CD4-positive, CD25-positive, alpha-beta regulatory T cell (primary cell): ENCODE measurements at regions not wholly inside any gene's neighbourhood (a gene's known extent, or its start where the extent isn't known, plus 50 kb on each side); places are given as distances from the start of the nearest gene placed in this dataset.

Experiments
- ATAC-seq, 2 donors: fragments of 150-1000 bp; cut with Tn5 transposase; one replicate each; pipeline ENCODE4 v1.10.0; 2021; ENCODE audit warnings: low read depth in 2 of 2, moderate number of reproducible peaks in 2 of 2, moderate library complexity in 1 of 2
- DNase-seq, 3 donors: peaks; one replicate each; pipeline versions ENCODE4 v3.0.0 to v3.0.0-alpha.2; 2012 to 2022; ENCODE audit warnings: mixed read lengths in 1 of 3
- H3K27ac ChIP-seq: one replicate; pipeline ENCODE4 v1.7.0; 2013; ENCODE audit warnings: mild to moderate bottlenecking, low read length; ENCODE audit not compliant: insufficient read depth, poor library complexity, severe bottlenecking
- H3K27me3 ChIP-seq: one replicate; pipeline ENCODE4 v1.7.0; 2013; ENCODE audit warnings: low read length; ENCODE audit not compliant: control insufficient read depth, insufficient read depth
- H3K36me3 ChIP-seq: one replicate; pipeline ENCODE4 v1.7.0; 2013; ENCODE audit warnings: mild to moderate bottlenecking, low read length, moderate library complexity; ENCODE audit not compliant: control insufficient read depth, insufficient read depth
- H3K4me1 ChIP-seq: 2 replicates; pipeline ENCODE4 v1.7.0; 2013; ENCODE audit warnings: mild to moderate bottlenecking, low read length; ENCODE audit not compliant: insufficient read depth, control insufficient read depth, poor library complexity, severe bottlenecking
- H3K4me3 ChIP-seq: one replicate; pipeline ENCODE4 v1.7.0; 2013; ENCODE audit warnings: low read depth, mild to moderate bottlenecking, low read length, moderate library complexity
- H3K9me3 ChIP-seq, 2 experiments: 1 replicate in 1 of 2; 2 replicates in 1 of 2; pipeline ENCODE4 v1.7.0; 2013; ENCODE audit warnings: low read length in 2 of 2, mild to moderate bottlenecking in 1 of 2, moderate library complexity in 1 of 2; ENCODE audit not compliant: control insufficient read depth in 2 of 2
- H3K27ac Mint-ChIP-seq, 3 donors: one replicate each; pipeline ENCODE4 v1.8.0; 2020 to 2022; ENCODE audit warnings: mild to moderate bottlenecking in 3 of 3, mixed read lengths in 3 of 3, moderate library complexity in 2 of 3
- H3K27me3 Mint-ChIP-seq: one replicate; pipeline ENCODE4 v1.8.0; 2022; ENCODE audit warnings: mild to moderate bottlenecking, mixed read lengths
- H3K36me3 Mint-ChIP-seq: one replicate; pipeline ENCODE4 v1.8.0; 2020; ENCODE audit warnings: mixed read lengths
- H3K4me1 Mint-ChIP-seq, 4 donors: one replicate each; pipeline ENCODE4 v1.8.0; 2020 to 2022; ENCODE audit warnings: mixed read lengths in 4 of 4, mild to moderate bottlenecking in 1 of 4
- H3K4me3 Mint-ChIP-seq, 4 donors: one replicate each; pipeline ENCODE4 v1.8.0; 2020 to 2022; ENCODE audit warnings: mild to moderate bottlenecking in 4 of 4, mixed read lengths in 4 of 4, moderate library complexity in 3 of 4
- H3K9me3 Mint-ChIP-seq, 7 donors: one replicate each; pipeline ENCODE4 v1.8.0; 2020 to 2022; ENCODE audit warnings: mixed read lengths in 7 of 7, mild to moderate bottlenecking in 3 of 7, moderate library complexity in 2 of 7

GRCh38 chr6:167470101-167470835 lies 145.4 kb downstream of the TTLL2 start:
- Histone ChIP-seq H3K27me3 (no peaks in the 10 kb centered on the region), H3K4me1 (no peaks in the 10 kb centered on the region), H3K4me3 (no peak overlapping the region), H3K9me3 (no peaks in the 10 kb centered on the region), H3K27ac (no peak overlapping the region), H3K36me3 (no peaks in the 10 kb centered on the region)
- Mint-ChIP-seq H3K27ac (no peak overlapping the region), H3K4me1 (no peaks in the 10 kb centered on the region), H3K36me3 (no peaks in the 10 kb centered on the region), H3K9me3 (no peaks in the 10 kb centered on the region), H3K27me3 (no peaks in the 10 kb centered on the region), H3K4me3 (no peak overlapping the region)
- DNase-seq (no peak), ATAC-seq (no peak)

GRCh38 chr6:167470836-167471547 lies 146.1 kb downstream of the TTLL2 start:
- H3K4me1 ChIP-seq, result no peaks in the 10 kb centered on the region
- no peaks in the 10 kb centered on the region for H3K9me3 Mint-ChIP-seq
- no peaks in the 10 kb centered on the region for H3K27me3 Mint-ChIP-seq
- H3K9me3 ChIP-seq, result no peaks in the 10 kb centered on the region
- H3K36me3 ChIP-seq, result no peaks in the 10 kb centered on the region
- H3K4me3 Mint-ChIP-seq, result no peak overlapping the region
- no peaks in the 10 kb centered on the region for H3K4me1 Mint-ChIP-seq
- no peaks in the 10 kb centered on the region for H3K27me3 ChIP-seq
- DNase-seq (no peak), ATAC-seq (no peak)
- no peak overlapping the region for H3K27ac ChIP-seq
- H3K4me3 ChIP-seq, result no peak overlapping the region
- H3K36me3 Mint-ChIP-seq, result no peaks in the 10 kb centered on the region
- no peak overlapping the region for H3K27ac Mint-ChIP-seq

- Histone ChIP-seq H3K27me3 (no peaks in the 10 kb centered on the region), H3K9me3 (no peaks in the 10 kb centered on the region), H3K27ac (no peak overlapping the region), H3K4me3 (no peak overlapping the region), H3K4me1 (no peaks in the 10 kb centered on the region), H3K36me3 (no peaks in the 10 kb centered on the region)
- H3K4me3 Mint-ChIP-seq, result no peak overlapping the region
- ATAC-seq, result no peak
- H3K27me3 Mint-ChIP-seq, result no peaks in the 10 kb centered on the region
- DNase-seq, result no peak
- H3K4me1 Mint-ChIP-seq, result no peaks in the 10 kb centered on the region
- no peaks in the 10 kb centered on the region for H3K36me3 Mint-ChIP-seq
- H3K27ac Mint-ChIP-seq, result no peak overlapping the region
- H3K9me3 Mint-ChIP-seq, result no peaks in the 10 kb centered on the region
Observed at GRCh38 chr6:167471548-167471930, 146.7 kb downstream of the TTLL2 start.

GRCh38 chr6:167472148-167472547 lies 147.3 kb downstream of the TTLL2 start:
- no peak overlapping the region for H3K27ac Mint-ChIP-seq
- Histone ChIP-seq H3K4me3 (no peak overlapping the region), H3K27ac (no peak overlapping the region), H3K27me3 (no peaks in the 10 kb centered on the region), H3K36me3 (no peaks in the 10 kb centered on the region), H3K4me1 (no peaks in the 10 kb centered on the region), H3K9me3 (no peaks in the 10 kb centered on the region)
- no peak overlapping the region for H3K4me3 Mint-ChIP-seq
- H3K4me1 Mint-ChIP-seq, result no peaks in the 10 kb centered on the region
- no peaks in the 10 kb centered on the region for H3K9me3 Mint-ChIP-seq
- ATAC-seq (no peak), DNase-seq (no peak)
- no peaks in the 10 kb centered on the region for H3K27me3 Mint-ChIP-seq
- no peaks in the 10 kb centered on the region for H3K36me3 Mint-ChIP-seq

GRCh38 chr6:167472880-167473279 lies 148.0 kb downstream of the TTLL2 start:
- H3K27ac Mint-ChIP-seq, result no peak overlapping the region
- H3K4me3 ChIP-seq, result no peak overlapping the region
- no peaks in the 10 kb centered on the region for H3K36me3 ChIP-seq
- no peaks in the 10 kb centered on the region for H3K36me3 Mint-ChIP-seq
- H3K27ac ChIP-seq, result no peak overlapping the region
- no peaks in the 10 kb centered on the region for H3K27me3 ChIP-seq
- H3K4me1 Mint-ChIP-seq, result no peaks in the 10 kb centered on the region
- H3K9me3 Mint-ChIP-seq, result no peaks in the 10 kb centered on the region
- no peaks in the 10 kb centered on the region for H3K9me3 ChIP-seq
- H3K4me3 Mint-ChIP-seq, result no peak overlapping the region
- H3K4me1 ChIP-seq, result no peaks in the 10 kb centered on the region
- ATAC-seq (no peak), DNase-seq (no peak)
- no peaks in the 10 kb centered on the region for H3K27me3 Mint-ChIP-seq

- no peak overlapping the region for H3K27ac ChIP-seq
- Mint-ChIP-seq H3K9me3 (peaks cover 0 to 3% (median 0%) of the 10 kb centered on the region in 7 donors), H3K27me3 (no peaks in the 10 kb centered on the region), H3K4me1 (no peaks in the 10 kb centered on the region), H3K27ac (no peak overlapping the region), H3K36me3 (no peaks in the 10 kb centered on the region), H3K4me3 (no peak overlapping the region)
- no peaks in the 10 kb centered on the region for H3K27me3 ChIP-seq
- no peaks in the 10 kb centered on the region for H3K9me3 ChIP-seq
- H3K36me3 ChIP-seq, result no peaks in the 10 kb centered on the region
- no peaks in the 10 kb centered on the region for H3K4me1 ChIP-seq
- DNase-seq (no peak), ATAC-seq (no peak)
- H3K4me3 ChIP-seq, result no peak overlapping the region
Observed at GRCh38 chr6:167474171-167474570, 149.3 kb downstream of the TTLL2 start.

GRCh38 chr6:167474725-167475124 lies 149.8 kb downstream of the TTLL2 start:
- Mint-ChIP-seq H3K9me3 (peaks cover 0 to 3% (median 0%) of the 10 kb centered on the region in 7 donors), H3K4me3 (no peak overlapping the region), H3K27me3 (no peaks in the 10 kb centered on the region), H3K4me1 (no peaks in the 10 kb centered on the region), H3K36me3 (no peaks in the 10 kb centered on the region), H3K27ac (no peak overlapping the region)
- Histone ChIP-seq H3K36me3 (no peaks in the 10 kb centered on the region), H3K27me3 (no peaks in the 10 kb centered on the region), H3K4me3 (no peak overlapping the region), H3K9me3 (no peaks in the 10 kb centered on the region), H3K4me1 (no peaks in the 10 kb centered on the region), H3K27ac (no peak overlapping the region)
- ATAC-seq (no peak), DNase-seq (no peak)

- no peaks in the 10 kb centered on the region for H3K27me3 ChIP-seq
- Mint-ChIP-seq H3K4me1 (no peaks in the 10 kb centered on the region), H3K36me3 (no peaks in the 10 kb centered on the region), H3K9me3 (peaks cover 0 to 3% (median 0%) of the 10 kb centered on the region in 7 donors), H3K27me3 (no peaks in the 10 kb centered on the region), H3K4me3 (no peak overlapping the region), H3K27ac (no peak overlapping the region)
- H3K4me1 ChIP-seq, result no peaks in the 10 kb centered on the region
- no peak overlapping the region for H3K27ac ChIP-seq
- H3K36me3 ChIP-seq, result no peaks in the 10 kb centered on the region
- ATAC-seq (no peak), DNase-seq (no peak)
- no peak overlapping the region for H3K4me3 ChIP-seq
- no peaks in the 10 kb centered on the region for H3K9me3 ChIP-seq
Observed at GRCh38 chr6:167475947-167476346, 151.1 kb downstream of the TTLL2 start.
